ENCODE measurements at regions not wholly inside any gene's neighbourhood (a gene's known extent, or its start where the extent isn't known, plus 50 kb on each side); places are given as distances from the start of the nearest gene placed in this dataset.

DNA sequence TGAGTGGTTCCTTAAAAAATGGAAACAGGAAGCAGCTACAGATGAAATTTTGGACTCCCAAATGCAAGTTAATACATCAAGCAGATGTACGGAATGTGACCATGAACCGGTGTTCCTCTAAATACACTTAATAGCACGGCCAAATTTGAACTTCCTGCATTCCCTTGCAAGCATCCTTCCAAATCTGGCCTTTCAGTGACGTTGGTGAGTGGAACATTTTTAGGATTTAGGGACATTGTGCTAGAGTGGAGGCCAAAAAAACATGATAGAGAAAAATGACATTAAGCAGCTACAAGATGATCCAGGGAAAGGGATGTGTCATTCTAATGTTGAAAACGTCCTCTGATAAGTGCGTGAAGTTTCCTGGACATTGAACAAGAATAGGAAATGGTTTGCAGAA lies 62.1 kb downstream of the CTAGE1 start:
- no peak for DNase-seq (ENCODE audit: low spot score)

DNA sequence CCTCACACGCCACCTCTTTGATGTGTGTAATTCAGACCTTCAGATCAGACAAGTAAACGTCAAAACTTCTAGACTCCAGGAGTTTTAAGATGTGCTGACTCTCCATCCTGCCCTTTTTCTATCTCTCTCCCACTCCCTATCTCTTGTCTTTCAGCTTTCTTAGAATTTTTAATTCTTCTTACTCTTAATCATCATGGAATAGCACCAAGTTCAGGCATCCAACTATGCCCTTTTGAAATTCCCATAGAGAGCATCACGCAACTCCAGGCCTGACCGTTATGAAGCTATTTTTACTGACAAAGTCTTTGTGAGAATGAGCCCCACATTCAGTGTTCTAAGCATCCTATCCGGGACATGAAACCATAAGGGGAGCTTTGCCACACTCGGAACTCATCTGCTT lies 62.6 kb downstream of the CTAGE1 start:
- no peak for DNase-seq (ENCODE audit: low spot score)

DNA sequence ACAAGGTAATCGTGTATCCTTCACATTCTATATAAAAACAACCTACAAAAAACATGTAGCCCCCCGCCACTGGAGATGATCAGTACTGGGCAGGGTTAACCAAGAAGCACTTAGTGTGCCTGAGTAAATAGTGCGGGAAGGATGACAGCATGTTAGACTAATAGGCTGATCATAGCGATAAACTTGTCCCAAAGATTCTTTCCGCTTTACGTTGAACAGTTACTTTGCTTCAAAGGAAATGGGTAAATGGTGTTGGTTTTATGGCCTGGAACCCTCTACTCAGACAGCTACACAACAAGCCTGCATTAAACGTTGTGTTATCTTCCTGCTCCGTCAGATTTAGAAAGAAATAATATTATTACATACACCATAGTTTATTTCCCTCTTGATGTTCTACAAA lies 67.7 kb downstream of the CTAGE1 start:
- no peak for DNase-seq (ENCODE audit: low spot score)

DNA sequence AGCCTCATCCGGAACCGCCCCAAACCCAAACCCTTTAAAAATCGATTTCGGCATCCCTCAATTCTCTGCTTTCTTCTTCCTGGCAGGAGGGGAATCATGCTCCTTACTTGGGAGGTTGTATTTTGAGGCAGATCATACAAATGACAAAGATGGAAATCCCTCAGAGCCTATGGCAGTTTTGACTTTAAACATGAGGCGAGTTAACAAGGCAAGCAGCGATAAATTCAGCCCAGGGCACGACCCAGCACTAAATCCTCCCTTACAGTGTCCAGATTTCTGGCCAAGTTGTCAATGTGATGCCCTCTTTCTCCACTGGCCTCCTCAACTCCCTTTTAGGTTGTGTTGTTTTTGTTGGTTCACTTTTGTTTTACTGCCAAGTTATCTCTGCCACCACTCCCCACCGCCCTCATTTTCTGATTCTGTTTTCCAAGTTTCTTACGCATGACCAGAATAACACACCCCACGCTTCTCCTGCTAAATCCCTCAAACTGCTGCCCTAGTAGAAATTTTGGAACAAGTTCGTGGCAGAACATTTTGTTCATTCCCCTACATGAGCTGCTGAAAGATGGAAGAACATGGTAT lies 68.3 kb downstream of the CTAGE1 start:
- DNase-seq (ENCODE audit: low spot score), result no peak

DNA sequence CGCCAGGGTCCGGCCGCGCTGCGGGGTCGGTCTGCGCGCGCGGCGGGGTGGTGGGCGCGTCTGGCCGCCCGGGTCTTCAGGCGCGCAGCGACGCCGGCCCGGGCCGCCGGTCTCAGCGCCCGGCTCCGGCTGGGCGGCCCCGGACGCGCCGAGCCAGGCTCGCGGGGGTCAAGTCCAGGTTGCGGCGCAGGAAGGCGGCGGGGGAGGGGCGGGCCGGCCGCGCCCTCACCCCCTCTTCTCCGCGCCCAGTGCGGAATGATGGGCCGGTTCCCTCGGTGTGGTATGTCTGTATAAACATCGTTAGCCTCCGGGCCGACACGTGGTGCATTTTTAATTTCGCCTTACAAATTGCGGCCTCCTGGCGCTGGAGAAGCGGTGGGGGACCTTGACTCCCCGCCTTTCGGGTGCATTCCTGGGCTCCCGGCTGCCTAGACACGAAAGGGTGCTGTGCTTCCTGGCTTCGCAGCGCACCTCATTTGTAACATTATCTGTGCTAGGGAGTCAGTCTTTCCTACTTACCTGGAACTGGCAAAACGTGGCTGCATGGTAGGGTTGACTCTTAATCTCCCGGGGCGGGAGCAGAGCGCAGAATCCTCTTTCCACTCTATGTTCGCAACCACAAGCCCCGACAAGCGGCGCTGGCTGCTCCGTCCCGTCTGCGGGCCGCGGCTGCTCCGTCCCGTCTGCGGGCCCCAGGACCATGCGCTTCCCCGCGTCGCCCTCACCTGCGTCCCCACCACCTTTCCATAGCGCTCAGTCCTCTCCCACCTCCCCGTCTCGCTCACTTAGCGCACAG lies 69.0 kb downstream of the CTAGE1 start:
- DNase-seq (ENCODE audit: low spot score), result no peak

DNA sequence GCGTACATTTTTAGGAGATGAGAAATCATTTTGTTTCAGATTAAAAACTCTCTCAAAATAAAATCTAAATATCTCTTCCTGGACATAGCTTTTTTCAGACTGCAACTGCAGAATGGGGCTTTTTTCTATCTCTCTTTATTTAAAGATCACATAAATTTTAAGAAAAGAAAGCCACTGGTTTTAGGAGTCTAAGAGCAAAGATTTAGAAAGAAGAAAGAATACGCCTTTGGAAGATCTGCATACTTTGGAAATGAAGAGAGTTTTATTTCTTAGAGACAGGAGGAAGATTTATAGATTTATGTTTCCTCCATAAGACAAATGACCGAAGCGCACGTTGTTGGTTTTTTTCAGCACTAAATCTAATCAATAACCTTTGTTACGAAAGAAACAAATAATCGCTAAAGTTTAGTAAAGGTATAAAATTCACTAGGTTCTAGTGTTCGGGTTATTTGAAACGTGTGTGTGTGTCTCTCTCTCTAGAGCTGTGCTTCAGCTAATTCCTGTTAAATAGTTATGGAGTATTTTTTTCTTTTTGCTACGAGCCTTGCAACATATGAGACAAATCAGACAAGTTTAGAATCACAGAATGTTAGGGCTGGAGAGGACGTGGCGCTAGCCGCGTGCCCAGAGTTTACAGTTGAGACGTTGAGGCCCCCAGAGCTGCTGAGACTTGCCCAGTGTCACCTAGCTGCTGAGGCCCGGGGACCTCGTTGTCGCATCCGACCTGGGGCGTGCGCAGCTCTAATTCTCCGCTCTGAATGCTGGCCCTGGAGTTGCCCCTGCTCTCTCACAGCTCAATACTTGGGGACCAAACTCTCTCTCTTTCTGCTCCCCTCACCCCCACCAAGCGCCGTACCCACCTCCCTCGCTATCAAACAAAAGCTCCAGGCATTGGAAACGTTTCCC lies 69.9 kb downstream of the CTAGE1 start:
- no peak for DNase-seq (ENCODE audit: low spot score)

DNA sequence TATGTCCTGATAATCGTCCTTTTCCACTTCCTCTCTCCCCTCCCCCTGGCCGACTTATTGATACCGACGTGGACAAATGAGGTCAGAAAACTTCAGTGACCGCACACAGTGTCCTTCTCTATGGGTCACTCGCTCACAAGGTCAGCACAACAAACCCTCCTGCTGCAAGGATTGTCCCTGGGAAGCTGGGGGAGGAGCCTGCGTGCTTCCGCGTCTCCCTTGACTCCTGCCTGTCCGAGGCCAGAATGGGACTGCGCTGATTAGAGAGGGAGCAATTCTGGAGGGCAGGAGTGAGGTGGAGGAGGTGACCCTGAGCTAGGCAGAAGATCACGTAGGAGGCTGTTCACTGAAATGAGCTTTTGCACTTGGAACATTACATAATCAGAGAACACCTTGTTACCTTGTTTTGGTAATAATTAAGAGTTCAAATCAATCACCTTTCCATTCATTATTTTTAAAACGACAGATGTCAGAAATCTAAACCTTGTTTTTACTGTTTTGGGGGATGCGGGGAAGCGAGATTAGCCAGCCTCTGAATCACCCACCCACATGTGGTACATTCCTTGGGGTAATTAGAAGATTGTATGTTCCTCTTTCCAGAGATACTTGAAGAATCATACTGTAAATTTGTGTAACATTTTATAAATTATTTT lies 70.6 kb downstream of the CTAGE1 start:
- DNase-seq (ENCODE audit: low spot score), result no peak

DNA sequence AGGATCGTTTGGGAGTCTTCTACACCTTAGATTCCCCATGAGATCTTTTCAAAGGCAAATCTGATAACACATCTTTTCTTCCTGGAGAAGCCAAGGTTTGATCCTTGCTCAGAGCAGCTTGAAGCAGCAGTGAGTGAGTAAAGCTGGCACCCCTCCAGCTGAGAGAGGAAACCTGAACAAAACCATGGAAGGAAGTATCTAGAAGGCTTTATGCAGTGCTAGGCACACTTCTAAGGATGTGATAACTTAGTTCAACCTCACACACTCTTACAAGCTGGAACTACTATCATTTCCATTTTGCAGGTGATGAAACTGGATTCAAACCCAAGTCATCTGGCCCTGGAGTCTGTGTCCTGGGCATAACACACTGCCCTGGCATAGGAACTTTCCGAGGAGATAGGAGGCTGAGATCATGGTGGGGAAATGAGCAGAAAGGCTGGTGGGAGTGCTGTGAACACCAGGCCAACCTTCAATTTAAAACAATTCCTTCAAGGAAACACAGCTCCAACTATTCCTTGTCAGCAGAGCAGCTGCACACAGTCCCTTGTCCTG lies 71.2 kb downstream of the CTAGE1 start:
- DNase-seq (ENCODE audit: low spot score), result no peak

DNA sequence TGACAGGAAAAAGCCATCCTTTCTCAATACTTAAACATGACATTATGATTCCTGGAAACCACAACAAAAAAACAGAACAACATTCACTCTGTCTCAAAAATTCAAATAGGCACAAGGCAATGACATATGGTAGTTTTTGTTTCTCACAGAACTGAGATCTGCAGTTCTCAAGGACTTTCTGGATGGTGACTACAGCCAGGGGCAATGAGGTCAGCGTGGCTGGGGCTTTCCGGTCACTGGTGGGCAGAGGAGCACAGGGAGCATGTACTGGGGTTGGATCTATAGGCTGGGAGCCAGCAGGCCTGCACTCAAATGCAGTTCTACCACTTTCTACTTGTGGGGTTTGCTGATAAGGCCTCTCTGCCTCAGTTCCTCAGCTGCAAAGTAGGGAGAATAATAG lies 72.0 kb downstream of the CTAGE1 start:
- DNase-seq (ENCODE audit: low spot score), result no peak

DNA sequence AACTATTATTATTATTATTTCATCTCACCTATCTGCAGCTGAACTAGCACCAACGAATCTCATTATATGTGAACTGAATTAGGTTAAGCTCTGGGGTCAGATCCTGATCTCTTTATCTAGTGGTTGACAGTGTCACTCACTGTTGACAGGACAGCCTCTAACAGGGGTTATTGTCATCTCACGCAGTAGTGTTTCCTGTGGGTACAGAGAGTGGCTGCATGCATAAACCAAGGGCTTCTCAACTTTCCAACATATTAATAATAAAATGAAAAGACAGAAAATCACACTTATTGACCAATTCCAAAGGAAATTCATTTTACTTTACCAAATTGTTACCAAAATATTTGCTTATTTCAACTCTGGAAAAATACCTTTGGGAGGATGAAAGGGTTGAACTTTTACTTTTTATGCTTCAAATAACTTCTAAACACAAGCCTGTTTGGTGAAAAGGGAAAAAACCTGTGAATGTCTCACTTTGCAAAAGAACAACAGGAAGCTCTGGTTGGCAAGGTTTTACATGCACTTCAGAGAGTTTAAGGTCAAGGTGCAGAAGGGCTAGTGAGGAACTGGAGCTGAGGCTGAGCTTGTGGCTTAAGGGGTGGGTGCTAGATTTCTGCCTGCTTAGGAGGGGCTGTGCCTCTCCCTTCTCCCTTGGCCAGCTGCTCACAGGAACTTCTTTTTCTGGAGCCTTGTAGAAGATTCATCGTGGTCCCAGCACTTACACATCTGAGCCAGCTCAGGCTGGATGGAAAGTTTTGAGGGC lies 72.6 kb downstream of the CTAGE1 start:
- no peak for DNase-seq (ENCODE audit: low spot score)

DNA sequence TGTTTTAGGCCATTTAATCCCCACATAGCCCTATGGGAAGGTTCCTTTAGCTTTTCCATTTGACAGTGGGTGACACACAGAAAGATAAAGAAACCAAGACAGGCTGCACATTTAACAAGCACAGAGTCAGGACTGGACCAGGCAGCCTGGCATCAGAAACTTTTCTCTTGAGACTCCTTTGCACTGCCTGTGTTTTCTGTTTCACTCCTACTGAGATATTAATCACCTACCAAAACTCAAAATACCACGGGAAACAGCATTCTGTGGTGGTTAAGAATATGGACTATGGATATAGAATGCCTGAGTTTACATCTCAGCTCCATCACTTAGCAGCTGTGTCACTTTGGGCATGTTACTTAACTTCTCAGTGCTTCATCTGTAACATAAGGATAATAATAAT lies 73.3 kb downstream of the CTAGE1 start:
- no peak for DNase-seq (ENCODE audit: low spot score)

DNA sequence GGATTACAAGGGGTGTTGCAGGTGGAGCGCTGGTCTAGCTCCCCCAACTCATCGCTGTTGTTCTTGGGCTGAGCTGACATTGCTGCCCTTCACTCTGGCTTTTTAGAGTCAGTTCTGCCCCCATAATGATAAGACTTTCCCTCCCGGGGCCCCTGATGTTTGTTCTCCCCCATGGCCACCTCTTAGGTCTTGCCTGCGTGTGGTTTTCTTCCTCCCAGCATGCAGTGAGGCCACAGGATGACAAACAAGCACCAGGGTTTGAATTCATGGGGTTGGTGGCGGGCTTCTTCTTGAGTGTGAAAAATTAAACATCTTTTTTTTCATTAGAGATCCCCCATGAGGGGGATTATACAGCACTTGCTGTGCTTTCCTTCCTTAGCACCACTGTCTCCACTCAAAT lies 74.1 kb downstream of the CTAGE1 start:
- no peak for DNase-seq (ENCODE audit: low spot score)

DNA sequence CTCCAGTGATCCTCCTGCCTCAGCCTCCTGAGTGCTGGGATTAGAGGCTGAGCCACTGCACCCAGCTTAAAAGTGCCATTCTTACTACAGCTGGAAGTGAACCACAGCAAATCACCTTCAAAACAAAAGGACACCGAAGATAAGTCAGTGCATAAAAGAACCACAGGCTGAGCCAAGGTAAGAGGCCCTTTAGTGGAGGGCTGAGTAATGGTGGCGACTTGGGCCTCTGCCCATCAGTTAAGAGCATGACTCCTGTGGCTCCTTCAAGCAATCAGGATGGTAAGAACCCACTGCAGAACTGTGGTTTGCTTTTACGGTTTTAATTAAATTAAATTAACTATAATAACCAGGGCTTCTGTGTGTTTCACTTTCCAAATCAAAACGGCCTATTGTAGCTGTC lies 75.1 kb downstream of the CTAGE1 start:
- no peak for DNase-seq (ENCODE audit: low spot score)

DNA sequence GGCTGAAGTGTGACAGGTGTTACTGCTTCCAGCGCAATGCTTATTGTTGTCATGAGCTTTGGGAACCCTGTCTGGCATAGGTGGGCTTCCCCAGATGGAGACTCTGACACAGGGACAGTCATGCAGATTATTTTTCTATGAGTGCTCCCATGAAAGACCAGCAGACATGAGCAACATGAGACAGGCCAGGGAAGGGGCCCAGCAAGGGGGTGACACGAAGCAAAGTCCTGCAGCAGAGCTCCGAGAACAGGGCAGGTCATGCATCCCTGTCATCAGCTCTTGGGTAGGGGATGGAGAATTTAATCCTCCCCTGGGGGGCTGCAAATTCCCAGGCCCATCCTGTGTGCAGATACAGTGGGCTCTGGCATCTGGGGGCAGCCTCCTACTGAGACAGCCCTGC lies 77.4 kb downstream of the CTAGE1 start:
- DNase-seq (ENCODE audit: low spot score), result no peak

DNA sequence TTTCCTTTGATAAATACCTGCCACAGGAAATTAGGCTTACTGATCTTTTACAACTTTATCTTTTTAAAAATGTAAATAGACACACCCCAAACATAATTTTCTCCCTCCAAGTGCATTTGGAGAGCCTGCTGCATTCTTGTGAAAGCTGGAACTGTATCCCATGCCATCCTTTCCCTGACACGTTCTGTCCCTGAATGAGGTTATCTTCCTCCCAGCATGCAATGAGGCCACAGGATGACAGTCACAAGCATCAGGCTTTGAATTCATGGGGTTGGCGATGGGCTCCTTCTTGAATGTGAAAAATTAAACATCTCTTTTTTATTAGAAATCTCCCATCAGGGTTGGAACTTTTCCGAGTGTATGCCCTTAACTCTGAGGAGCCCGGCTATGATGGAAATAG lies 77.8 kb downstream of the CTAGE1 start:
- no peak for DNase-seq (ENCODE audit: low spot score)

DNA sequence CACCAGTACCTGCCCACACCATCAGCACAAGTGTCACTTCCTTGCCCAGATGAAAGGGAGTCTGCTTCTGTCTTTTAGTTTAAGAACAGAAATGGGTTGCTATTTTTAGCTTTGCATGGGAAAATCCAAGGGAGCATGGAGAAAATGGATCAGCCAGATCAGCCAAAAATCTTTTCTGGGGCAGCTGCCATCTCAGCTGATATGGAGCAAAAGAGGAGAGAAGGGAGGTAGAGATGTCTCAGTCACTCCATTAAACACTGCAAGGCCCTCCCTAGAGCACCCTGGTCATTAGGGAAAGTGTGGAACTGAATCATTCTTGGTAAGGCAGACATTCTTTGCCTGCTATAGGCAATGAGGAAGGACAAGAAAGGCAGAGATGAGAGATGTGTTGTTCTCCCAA lies 79.9 kb downstream of the CTAGE1 start:
- no peak for DNase-seq (ENCODE audit: low spot score)

DNA sequence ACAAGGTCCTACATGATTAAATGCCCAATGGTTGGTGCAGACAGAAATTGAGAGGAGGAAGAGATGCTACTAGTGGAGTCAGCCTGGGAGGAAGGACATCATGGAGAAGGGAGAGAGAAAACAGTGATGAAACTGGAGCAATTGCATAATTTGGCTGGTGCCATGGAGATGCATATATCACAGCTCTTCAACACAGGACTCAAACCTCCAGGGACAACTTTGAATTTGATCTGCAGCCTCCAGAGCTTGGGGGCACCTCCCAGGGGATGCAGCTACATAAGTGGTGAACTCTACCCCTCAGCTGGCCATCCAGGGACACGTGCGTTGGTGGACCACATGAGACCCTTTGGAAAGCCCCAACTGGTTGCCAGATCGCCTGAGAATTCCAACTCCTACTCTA lies 80.4 kb downstream of the CTAGE1 start:
- no peak for DNase-seq (ENCODE audit: low spot score)

DNA sequence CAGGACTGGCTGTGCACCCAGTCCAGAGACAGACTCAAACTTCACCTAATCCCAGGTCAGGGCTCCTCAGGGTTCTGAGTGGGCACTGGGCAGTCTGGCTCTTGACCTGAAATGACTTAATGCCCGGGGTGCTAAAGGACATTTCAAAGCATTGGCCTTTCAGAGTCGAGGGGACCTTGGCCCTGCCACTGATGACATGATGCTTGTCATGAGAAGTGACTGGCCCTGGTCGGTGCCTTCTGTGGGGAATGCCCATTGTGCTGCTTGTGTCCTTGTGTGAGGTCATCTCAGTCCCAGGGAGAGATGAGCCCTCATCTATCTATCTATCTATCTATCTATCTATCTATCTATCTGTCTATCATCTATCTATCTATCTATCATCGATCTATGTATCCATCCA lies 81.3 kb downstream of the CTAGE1 start:
- DNase-seq (ENCODE audit: low spot score), result no peak

DNA sequence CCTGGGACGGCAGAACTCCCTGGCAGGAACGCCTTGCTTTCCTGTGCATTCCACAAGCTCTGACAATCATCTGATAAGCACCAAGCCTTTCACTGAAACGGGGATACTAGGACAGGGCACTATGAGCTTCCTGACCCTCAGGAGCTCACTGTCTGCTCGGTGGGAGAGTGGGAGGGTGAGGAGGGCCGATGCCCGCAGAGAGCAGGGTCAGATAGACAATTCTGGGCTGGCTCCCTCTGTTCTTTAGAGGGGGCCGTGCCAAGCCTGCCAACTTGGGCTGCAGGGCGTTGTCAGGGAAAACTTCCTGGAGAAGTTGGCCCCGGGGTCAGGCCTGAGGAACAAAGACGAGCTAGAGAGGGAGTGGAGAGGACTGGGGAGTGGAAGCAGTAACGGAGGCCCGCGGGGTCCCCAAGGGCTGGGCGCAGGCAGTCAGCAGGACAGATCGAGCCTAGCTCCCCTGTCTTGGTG lies 82.0 kb downstream of the CTAGE1 start:
- DNase-seq (ENCODE audit: low spot score), result no peak

DNA sequence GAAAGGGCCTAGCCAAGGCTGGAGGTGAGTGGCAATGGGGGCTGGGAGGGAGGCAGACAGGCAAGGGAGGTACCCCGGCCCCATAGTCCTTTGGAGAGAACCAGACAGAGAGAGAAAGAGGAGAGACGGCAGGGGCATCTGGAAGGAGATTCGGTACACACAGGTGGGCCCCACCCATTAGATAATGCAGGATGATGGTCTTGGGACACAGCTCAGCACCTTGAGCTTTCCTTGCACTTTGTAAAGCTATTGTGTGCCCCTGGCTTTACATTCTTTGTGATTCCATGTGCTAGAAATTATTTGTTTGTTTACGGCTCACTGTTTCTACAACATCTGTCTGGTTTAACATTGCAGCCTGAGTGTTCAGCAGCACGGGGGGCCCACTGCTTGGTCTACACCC lies 83.1 kb downstream of the CTAGE1 start:
- DNase-seq (ENCODE audit: low spot score), result no peak

DNA sequence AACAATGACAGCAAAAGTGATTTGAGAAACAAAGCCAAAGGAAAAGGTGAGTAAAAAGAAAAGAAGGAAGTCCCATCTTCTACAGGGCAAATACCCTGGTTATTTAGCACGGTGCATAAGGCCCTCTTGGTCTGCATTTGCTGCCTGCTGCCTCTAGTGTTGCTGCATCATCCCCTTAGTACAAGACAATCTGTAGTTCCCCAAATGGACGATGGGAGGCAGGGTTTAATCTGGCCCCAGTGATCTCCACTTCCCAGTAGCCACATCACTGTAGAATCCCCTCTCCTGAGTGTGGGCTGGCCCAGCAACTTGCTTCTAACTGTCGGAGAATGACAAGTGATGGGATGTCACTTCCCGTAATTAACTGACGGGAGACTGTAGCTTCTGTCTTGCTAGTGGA lies 85.1 kb downstream of the CTAGE1 start:
- DNase-seq (ENCODE audit: low spot score), result no peak
